Esophagus muscularis mucosa (tissue), 4 donors: ENCODE measurements at regions not wholly inside any gene's neighbourhood (a gene's known extent, or its start where the extent isn't known, plus 50 kb on each side); places are given as distances from the start of the nearest gene placed in this dataset.

ENCODE experiments used
- DNase-seq: peaks from one replicate; pipeline ENCODE4 v3.0.0-alpha.2; 2017; ENCODE audit errors: extremely low spot score
- H3K27ac ChIP-seq, 4 donors: fragments of 200-600 bp; sonication (generic); replicated peaks in 1 of 4; 1 replicate in 3 of 4; 2 replicates in 1 of 4; pipeline ENCODE4 v1.5.1; 2016 to 2019; ENCODE audit warnings: mild to moderate bottlenecking in 1 of 4
- H3K27me3 ChIP-seq, 4 donors: fragments of 200-600 bp; sonication (generic); one replicate each; pipeline versions ENCODE4 v1.5.1 to v1.6.0; 2016 to 2019
- H3K36me3 ChIP-seq, 4 donors: fragments of 200-600 bp; sonication (generic); one replicate each; pipeline ENCODE4 v1.5.1; 2016 to 2019
- H3K4me1 ChIP-seq, 4 donors: fragments of 200-600 bp; sonication (generic); one replicate each; pipeline ENCODE4 v1.5.1; 2016 to 2019
- H3K4me3 ChIP-seq, 4 donors: fragments of 200-600 bp; sonication (generic); 1 replicate in 2 of 4; 2 replicates in 2 of 4; pipeline ENCODE4 v1.5.1; 2016 to 2019; ENCODE audit warnings: mild to moderate bottlenecking in 4 of 4, moderate library complexity in 1 of 4
- H3K9me3 ChIP-seq, 4 donors: fragments of 200-600 bp; sonication (generic); 1 replicate in 3 of 4; 2 replicates in 1 of 4; pipeline ENCODE4 v1.5.1; 2016 to 2019
- CTCF ChIP-seq, 3 experiments: fragments of 200-600 bp in 2 of 3; fragments of 450-650 bp in 1 of 3; sonication (generic) in 2 of 3; IDR thresholded peaks; one replicate each; pipeline ENCODE4 v1.5.1; 2017 to 2019; ENCODE audit warnings: antibody characterized with exemption in 3 of 3, mild to moderate bottlenecking in 2 of 3, moderate library complexity in 1 of 3
- EP300 ChIP-seq: sonication (generic); formaldehyde crosslinking; IDR thresholded peaks from one replicate; pipeline ENCODE4 v1.6.1; 2017; ENCODE audit warnings: antibody characterized with exemption
- POLR2A ChIP-seq: fragments of 450-650 bp; IDR thresholded peaks from one replicate; pipeline ENCODE4 v1.6.1; 2017; ENCODE audit warnings: antibody characterized with exemption, moderate library complexity, mild to moderate bottlenecking, low read depth
- POLR2AphosphoS5 ChIP-seq, 2 donors: sonication (generic); formaldehyde crosslinking; IDR thresholded peaks; one replicate each; pipeline ENCODE4 v1.6.1; 2017; ENCODE audit warnings: antibody characterized with exemption in 2 of 2
- WGBS: methylation state at CpG from one replicate; pipeline ENCODE4 v1.1.5; 2018; 5-methylcytosine and 5-hydroxymethylcytosine counted together
- intact Hi-C: fragments of 100-400 bp; cut with DNase I; formaldehyde crosslinking; loops from one replicate; pipeline ENCODE4 v1.15.1; 2023

- Histone ChIP-seq H3K4me1 (no peaks in the 10 kb centered on the region), H3K9me3 (no peaks in the 10 kb centered on the region), H3K36me3 (no peaks in the 10 kb centered on the region), H3K4me3 (no peak overlapping the region), H3K27me3 (peaks cover 0 to 4% (median 0%) of the 10 kb centered on the region in 4 donors), H3K27ac (no peak overlapping the region)
- no peak for DNase-seq
- intact Hi-C loops = no loop called here
- 66% methylated on average over 3 of the region's 3 CpGs for WGBS
- no peak for TF ChIP-seq POLR2A
- peak in 2 of 3 experiments; percentile 24 to 42 for TF ChIP-seq CTCF (IDR thresholded peaks at IDR 0.05)
- no peak for TF ChIP-seq POLR2AphosphoS5 (IDR thresholded peaks at IDR 0.05)
- no peak for TF ChIP-seq EP300
Observed at GRCh38 chr13:72643311-72643989, 84.0 kb downstream of the MZT1 start.

GRCh38 chr13:72639377-72639776 is 88.1 kb downstream of the MZT1 start:
- peaks cover 0 to 4% (median 0%) of the 10 kb centered on the region in 4 donors for H3K27me3 ChIP-seq
- H3K27ac ChIP-seq = no peak overlapping the region
- DNase-seq = no peak
- H3K4me1 ChIP-seq = no peaks in the 10 kb centered on the region
- TF ChIP-seq CTCF (IDR thresholded peaks at IDR 0.05) (no peak), EP300 (no peak), POLR2A (no peak), POLR2AphosphoS5 (IDR thresholded peaks at IDR 0.05) (no peak)
- H3K4me3 ChIP-seq = no peak overlapping the region
- intact Hi-C loops = no loop called here
- H3K36me3 ChIP-seq = no peaks in the 10 kb centered on the region
- H3K9me3 ChIP-seq = no peaks in the 10 kb centered on the region
- WGBS = 93% methylated on average over 5 of the region's 5 CpGs

GRCh38 chr13:72638059-72638815 is 89.2 kb downstream of the MZT1 start:
- Histone ChIP-seq H3K27ac (no peak overlapping the region), H3K9me3 (no peaks in the 10 kb centered on the region), H3K27me3 (peaks cover 0 to 4% (median 0%) of the 10 kb centered on the region in 4 donors), H3K4me1 (no peaks in the 10 kb centered on the region), H3K36me3 (no peaks in the 10 kb centered on the region), H3K4me3 (no peak overlapping the region)
- intact Hi-C loops = no loop called here
- DNase-seq = no peak
- TF ChIP-seq CTCF (IDR thresholded peaks at IDR 0.05) (no peak), EP300 (no peak), POLR2A (no peak), POLR2AphosphoS5 (IDR thresholded peaks at IDR 0.05) (no peak)
- 77% methylated on average over 7 of the region's 7 CpGs for WGBS

GRCh38 chr13:72637561-72637960 is 89.9 kb downstream of the MZT1 start:
- no peaks in the 10 kb centered on the region for H3K9me3 ChIP-seq
- TF ChIP-seq POLR2AphosphoS5 (IDR thresholded peaks at IDR 0.05) = no peak
- H3K27me3 ChIP-seq = peaks cover 0 to 4% (median 0%) of the 10 kb centered on the region in 4 donors
- H3K4me3 ChIP-seq = no peak overlapping the region
- H3K4me1 ChIP-seq = no peaks in the 10 kb centered on the region
- no peaks in the 10 kb centered on the region for H3K36me3 ChIP-seq
- no peak overlapping the region for H3K27ac ChIP-seq
- DNase-seq = no peak
- WGBS = 72% methylated on average over 4 of the region's 4 CpGs
- intact Hi-C loops = no loop called here

- no peaks in the 10 kb centered on the region for H3K27me3 ChIP-seq
- WGBS = 79% methylated on average over 1 of the region's 1 CpG
- H3K36me3 ChIP-seq = no peaks in the 10 kb centered on the region
- no peak overlapping the region for H3K27ac ChIP-seq
- no peak for DNase-seq
- intact Hi-C loops = no loop called here
- H3K9me3 ChIP-seq = no peaks in the 10 kb centered on the region
- H3K4me1 ChIP-seq = no peaks in the 10 kb centered on the region
- TF ChIP-seq POLR2AphosphoS5 (IDR thresholded peaks at IDR 0.05) = no peak
- TF ChIP-seq EP300 = no peak
- no peak for TF ChIP-seq CTCF (IDR thresholded peaks at IDR 0.05)
- no peak for TF ChIP-seq POLR2A
- no peak overlapping the region for H3K4me3 ChIP-seq
Observed at GRCh38 chr13:72634859-72635258, 92.6 kb downstream of the MZT1 start.
